ENCODE measurements at regions not wholly inside any gene's neighbourhood (a gene's known extent, or its start where the extent isn't known, plus 50 kb on each side); places are given as distances from the start of the nearest gene placed in this dataset.
A peak's percentile ranks its signal among the peaks of the same experiment; 100 is the strongest.

DNA sequence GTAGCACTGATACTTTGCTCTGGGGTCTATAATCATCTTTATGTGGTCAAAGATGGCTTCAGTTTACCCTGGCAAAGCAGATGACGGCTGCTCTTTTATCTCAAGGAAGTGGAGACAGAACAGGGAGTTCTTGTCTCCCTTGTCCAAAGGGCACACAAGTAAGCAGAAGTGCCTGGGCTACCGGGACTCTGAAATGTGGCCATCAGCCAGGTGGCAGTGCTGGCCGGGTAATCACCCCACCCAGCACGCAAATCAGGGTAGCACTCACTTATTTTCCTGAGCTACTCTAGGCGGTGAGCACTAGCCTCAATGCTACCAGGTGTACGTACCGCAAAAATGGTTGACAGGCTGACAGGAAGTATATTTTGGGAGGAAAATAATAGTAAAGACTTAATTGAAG lies 119.7 kb upstream of the ETAA1 start:
- H3K9me3 ChIP-seq, result no peaks in the 10 kb centered on the region
- WGBS, 2 donors, result 20 to 77% methylated on average over 1 to 5 of the region's 7 CpGs
- no peaks in the 10 kb centered on the region for H3K36me3 ChIP-seq
- no peaks in the 10 kb centered on the region for H3K4me1 ChIP-seq
- no peak overlapping the region for H3K4me3 ChIP-seq
- intact Hi-C loops (cut with DNase I), result no loop called here
- H3K27me3 ChIP-seq, result no peaks in the 10 kb centered on the region
- DNase-seq, result no peak
- TF ChIP-seq POLR2A (IDR thresholded peaks at IDR 0.05), result no peak
- TF ChIP-seq CTCF (IDR thresholded peaks at IDR 0.05), result no peak
- no peak overlapping the region for H3K27ac ChIP-seq

DNA sequence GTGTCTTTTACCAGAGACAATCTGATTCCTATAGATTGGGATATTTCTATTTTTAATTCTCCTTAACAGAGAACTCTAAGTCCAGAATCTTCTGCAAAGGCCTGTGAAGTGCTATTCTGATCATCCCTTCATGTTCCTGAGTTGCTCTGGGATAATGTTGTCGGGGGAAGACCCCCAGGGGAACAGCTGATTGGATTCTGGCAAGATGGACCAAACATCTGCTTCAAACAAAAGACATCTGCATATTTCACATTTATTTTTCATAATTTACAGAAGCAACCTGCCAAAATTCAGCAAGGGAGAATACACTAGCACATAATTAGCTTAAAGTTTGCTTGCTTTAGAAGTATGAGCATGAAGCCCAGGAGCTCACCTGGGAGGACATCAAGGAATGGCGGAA lies 116.0 kb upstream of the ETAA1 start:
- no peak overlapping the region for H3K4me3 ChIP-seq
- no peak overlapping the region for H3K27ac ChIP-seq
- intact Hi-C loops (cut with DNase I), result no loop called here
- no peaks in the 10 kb centered on the region for H3K9me3 ChIP-seq
- H3K4me1 ChIP-seq, result no peaks in the 10 kb centered on the region
- no peaks in the 10 kb centered on the region for H3K36me3 ChIP-seq
- DNase-seq, result no peak
- 77 to 91% methylated on average over 2 of the region's 2 CpGs for WGBS, 2 donors
- TF ChIP-seq CTCF (IDR thresholded peaks at IDR 0.05), result no peak
- no peak for TF ChIP-seq POLR2A (IDR thresholded peaks at IDR 0.05)
- no peaks in the 10 kb centered on the region for H3K27me3 ChIP-seq

DNA sequence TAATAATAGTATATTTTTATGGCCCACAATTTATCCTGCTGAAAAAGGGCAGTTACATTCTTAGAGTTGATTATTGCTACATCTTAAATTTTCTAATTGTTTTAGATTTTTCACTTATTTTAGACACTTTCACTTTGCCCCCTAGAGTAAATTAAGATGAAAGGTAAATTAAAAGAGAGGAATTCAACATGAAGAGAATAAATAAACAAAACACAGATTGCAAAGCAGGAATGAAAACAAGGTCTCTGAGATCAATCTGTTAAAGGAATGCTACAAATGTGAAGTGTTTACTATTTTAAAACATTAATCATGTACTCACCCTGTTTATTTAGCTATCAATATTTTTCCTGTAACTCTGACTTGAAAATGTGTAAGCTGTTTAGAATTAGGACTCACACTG lies 113.5 kb upstream of the ETAA1 start:
- no peak for DNase-seq
- Histone ChIP-seq H3K27me3 (no peaks in the 10 kb centered on the region), H3K4me3 (no peak overlapping the region), H3K4me1 (no peaks in the 10 kb centered on the region), H3K9me3 (no peaks in the 10 kb centered on the region), H3K36me3 (no peaks in the 10 kb centered on the region), H3K27ac (no peak overlapping the region)
- intact Hi-C loops (cut with DNase I), result no loop called here
- TF ChIP-seq CTCF (IDR thresholded peaks at IDR 0.05) (no peak), POLR2A (IDR thresholded peaks at IDR 0.05) (no peak)

DNA sequence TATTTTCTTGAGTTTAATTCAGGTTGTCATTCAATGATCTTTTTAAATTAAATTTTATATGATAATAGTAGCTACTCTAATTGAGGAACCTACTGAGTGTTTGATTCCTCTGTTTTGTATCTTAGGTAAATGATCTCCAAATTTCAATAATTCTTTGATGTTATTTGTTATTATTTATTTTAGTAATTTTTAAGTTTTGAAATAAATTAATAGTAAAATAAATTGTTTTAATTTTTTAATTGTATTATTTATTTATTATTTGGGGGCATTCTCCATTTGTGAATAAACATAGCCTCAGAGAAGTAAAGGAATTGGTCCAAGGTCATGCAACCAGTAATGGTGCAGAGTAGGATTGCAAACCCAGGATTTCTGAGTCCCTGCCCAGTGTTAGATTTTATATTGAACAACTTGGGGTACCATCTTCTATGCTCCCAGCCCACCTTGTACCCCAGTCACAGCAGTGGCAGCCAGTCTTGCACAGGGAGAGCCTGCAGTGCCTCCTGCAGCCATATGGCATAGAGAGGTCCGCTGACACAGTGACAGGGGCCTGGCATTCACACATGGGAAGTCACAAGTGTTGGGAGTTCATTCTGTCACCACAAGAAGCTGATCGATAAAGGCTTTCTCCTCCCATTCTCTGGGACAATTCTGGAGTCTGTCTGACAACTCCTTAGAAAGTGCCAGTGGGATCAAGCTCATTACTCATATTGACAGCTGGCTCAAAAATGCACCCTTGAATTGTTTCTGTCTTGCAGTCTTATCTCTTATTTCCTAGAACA lies 110.0 kb upstream of the ETAA1 start:
- Histone ChIP-seq H3K36me3 (no peaks in the 10 kb centered on the region), H3K4me1 (peaks cover 0 to 14% (median 0%) of the 10 kb centered on the region in 3 donors), H3K9me3 (no peaks in the 10 kb centered on the region), H3K27me3 (no peaks in the 10 kb centered on the region), H3K4me3 (no peak overlapping the region), H3K27ac (no peak overlapping the region)
- DNase-seq, result no peak
- WGBS, 2 donors, result 30 to 66% methylated on average over 1 to 2 of the region's 2 CpGs
- TF ChIP-seq CTCF (IDR thresholded peaks at IDR 0.05), result no peak
- TF ChIP-seq POLR2A (IDR thresholded peaks at IDR 0.05), result no peak
- intact Hi-C loops (cut with DNase I), result no loop called here

GRCh38 chr2:67289271-67289670 lies 107.9 kb upstream of the ETAA1 start:
- H3K36me3 ChIP-seq, result no peaks in the 10 kb centered on the region
- H3K4me1 ChIP-seq, result peaks cover 0 to 14% (median 0%) of the 10 kb centered on the region in 3 donors
- DNase-seq, result no peak
- 84 to 90% methylated on average over 2 of the region's 2 CpGs for WGBS, 2 donors
- TF ChIP-seq CTCF (IDR thresholded peaks at IDR 0.05), result no peak
- no peak for TF ChIP-seq POLR2A (IDR thresholded peaks at IDR 0.05)
- H3K27me3 ChIP-seq, result no peaks in the 10 kb centered on the region
- no peaks in the 10 kb centered on the region for H3K9me3 ChIP-seq
- no peak overlapping the region for H3K4me3 ChIP-seq
- peak overlapping the region in 1 of 4 donors; percentile 7 for H3K27ac ChIP-seq
- intact Hi-C loops (cut with DNase I), result no loop called here

Measured in esophagus squamous epithelium (tissue), 5 donors.